ENCODE measurements at regions not wholly inside any gene's neighbourhood (a gene's known extent, or its start where the extent isn't known, plus 50 kb on each side); places are given as distances from the start of the nearest gene placed in this dataset.
"Not testable (repeated sequence)": the region's sequence is repeated elsewhere in the genome, so short reads cannot be mapped to it uniquely, and the experiment has no call there.

DNA sequence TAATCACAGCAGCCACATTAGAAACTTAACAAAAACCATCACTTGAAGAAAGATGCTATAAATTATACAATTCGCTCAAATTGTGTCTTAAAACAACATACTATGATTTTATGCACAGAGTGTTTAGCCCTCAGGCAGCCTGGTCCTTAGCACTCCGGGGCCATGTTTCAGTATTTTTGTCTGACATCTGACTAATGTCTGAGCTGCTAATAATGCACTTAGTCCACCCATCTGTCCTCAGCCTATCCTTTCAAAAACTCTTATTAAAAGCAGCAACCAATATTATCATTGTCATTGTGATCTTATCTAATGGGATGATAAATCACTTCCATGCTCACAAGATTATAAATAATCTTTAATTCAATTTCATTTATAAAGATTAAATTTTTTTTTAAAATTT, 602.7 kb upstream of the FOXG1 start:
- CTCF ChIA-PET, result no interaction called here
- intact Hi-C loops (cut with micrococcal nuclease; ENCODE audit: unreplicated experiment) (no loop called here), in situ Hi-C loops (cut with HindIII; ENCODE audit: low pct_unique_long_range_greater_than_20kb, low sequenced_read_pairs) (no loop called here)
- TF ChIP-seq, protein P1, sequence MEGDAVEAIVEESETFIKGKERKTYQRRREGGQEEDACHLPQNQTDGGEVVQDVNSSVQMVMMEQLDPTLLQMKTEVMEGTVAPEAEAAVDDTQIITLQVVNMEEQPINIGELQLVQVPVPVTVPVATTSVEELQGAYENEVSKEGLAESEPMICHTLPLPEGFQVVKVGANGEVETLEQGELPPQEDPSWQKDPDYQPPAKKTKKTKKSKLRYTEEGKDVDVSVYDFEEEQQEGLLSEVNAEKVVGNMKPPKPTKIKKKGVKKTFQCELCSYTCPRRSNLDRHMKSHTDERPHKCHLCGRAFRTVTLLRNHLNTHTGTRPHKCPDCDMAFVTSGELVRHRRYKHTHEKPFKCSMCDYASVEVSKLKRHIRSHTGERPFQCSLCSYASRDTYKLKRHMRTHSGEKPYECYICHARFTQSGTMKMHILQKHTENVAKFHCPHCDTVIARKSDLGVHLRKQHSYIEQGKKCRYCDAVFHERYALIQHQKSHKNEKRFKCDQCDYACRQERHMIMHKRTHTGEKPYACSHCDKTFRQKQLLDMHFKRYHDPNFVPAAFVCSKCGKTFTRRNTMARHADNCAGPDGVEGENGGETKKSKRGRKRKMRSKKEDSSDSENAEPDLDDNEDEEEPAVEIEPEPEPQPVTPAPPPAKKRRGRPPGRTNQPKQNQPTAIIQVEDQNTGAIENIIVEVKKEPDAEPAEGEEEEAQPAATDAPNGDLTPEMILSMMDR (IDR thresholded peaks at IDR 0.05), result no peak
- TF ChIP-seq, protein P2, sequence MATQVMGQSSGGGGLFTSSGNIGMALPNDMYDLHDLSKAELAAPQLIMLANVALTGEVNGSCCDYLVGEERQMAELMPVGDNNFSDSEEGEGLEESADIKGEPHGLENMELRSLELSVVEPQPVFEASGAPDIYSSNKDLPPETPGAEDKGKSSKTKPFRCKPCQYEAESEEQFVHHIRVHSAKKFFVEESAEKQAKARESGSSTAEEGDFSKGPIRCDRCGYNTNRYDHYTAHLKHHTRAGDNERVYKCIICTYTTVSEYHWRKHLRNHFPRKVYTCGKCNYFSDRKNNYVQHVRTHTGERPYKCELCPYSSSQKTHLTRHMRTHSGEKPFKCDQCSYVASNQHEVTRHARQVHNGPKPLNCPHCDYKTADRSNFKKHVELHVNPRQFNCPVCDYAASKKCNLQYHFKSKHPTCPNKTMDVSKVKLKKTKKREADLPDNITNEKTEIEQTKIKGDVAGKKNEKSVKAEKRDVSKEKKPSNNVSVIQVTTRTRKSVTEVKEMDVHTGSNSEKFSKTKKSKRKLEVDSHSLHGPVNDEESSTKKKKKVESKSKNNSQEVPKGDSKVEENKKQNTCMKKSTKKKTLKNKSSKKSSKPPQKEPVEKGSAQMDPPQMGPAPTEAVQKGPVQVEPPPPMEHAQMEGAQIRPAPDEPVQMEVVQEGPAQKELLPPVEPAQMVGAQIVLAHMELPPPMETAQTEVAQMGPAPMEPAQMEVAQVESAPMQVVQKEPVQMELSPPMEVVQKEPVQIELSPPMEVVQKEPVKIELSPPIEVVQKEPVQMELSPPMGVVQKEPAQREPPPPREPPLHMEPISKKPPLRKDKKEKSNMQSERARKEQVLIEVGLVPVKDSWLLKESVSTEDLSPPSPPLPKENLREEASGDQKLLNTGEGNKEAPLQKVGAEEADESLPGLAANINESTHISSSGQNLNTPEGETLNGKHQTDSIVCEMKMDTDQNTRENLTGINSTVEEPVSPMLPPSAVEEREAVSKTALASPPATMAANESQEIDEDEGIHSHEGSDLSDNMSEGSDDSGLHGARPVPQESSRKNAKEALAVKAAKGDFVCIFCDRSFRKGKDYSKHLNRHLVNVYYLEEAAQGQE (IDR thresholded peaks at IDR 0.05; ENCODE audit: insufficient read depth in 1 of 2, low read depth in 2 of 2, low read length in 1 of 2), result no peak
- TF ChIP-seq SIN3A (IDR thresholded peaks at IDR 0.05; ENCODE audit: borderline replicate concordance, insufficient read depth, low read depth, low read length), result no peak
- no peak for TF ChIP-seq POLR2AphosphoS5 (IDR thresholded peaks at IDR 0.05; ENCODE audit: low read depth, low read length)
- TF ChIP-seq TCF7L2 (IDR thresholded peaks at IDR 0.05; ENCODE audit: low read depth, low read length), result no peak
- Histone ChIP-seq H3K36me3 (ENCODE audit: control insufficient read depth, insufficient read depth, low read length) (no peaks in the 10 kb centered on the region), H3K27ac (ENCODE audit: low read length) (no peak overlapping the region), H3K4me1 (ENCODE audit: control insufficient read depth, insufficient read depth, low read length) (no peaks in the 10 kb centered on the region), H3K27me3 (ENCODE audit: control insufficient read depth, insufficient read depth, low read length) (no peaks in the 10 kb centered on the region), H3K9me3 (ENCODE audit: control insufficient read depth, insufficient read depth, low read depth, low read length) (no peaks in the 10 kb centered on the region), H3K4me3 (ENCODE audit: low read depth in 2 of 2, low read length in 2 of 2) (no peak overlapping the region)
- POLR2A ChIA-PET, result interaction anchor here (0.6 kb wide), 1 partner anchor 56 kb away, joined by 5 read pairs; no protein-coding TSS in a partner anchor
- DNase-seq (ENCODE audit: low read depth, low spot score), result no peak
- no peak for ATAC-seq
- no TSS peak for BruUV-seq (replicated peaks)

DNA sequence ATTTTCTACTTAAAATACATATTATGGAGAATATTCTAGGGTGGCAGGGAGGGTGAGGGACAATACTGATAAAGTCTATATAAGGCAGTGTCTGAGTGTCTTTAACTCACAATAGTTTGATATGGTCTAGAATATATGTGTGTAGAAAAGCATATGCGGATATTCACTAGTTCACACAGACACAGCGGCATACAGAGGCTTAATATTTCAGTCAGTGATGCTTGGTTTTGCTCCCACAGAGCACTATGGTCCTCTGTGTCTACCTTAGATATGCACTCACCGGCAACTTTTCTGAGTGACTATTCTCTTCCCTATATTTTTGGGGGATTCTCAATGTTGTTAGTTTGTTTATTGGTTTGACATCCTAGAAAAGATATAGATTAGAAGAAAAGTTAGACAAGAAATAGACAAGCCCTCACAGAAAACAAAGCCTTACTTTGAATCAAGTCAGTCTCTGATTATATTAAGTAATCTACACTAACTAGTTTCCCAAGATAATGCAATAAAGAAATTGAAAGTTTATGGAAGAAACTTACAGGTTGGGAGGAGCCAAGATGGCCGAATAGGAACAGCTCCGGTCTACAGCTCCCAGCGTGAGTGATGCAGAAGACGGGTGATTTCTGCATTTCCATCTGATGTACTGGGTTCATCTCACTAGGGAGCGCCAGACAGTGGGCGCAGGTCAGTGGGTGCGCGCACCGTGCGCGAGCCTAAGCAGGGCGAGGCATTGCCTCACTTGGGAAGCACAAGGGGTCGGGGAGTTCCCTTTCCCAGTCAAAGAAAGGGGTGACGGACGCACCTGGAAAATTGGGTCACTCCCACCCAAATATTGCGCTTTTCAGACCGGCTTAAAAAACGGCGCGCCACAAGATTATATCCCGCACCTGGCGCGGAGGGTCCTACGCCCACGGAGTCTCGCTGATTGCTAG, 578.4 kb upstream of the FOXG1 start:
- H3K4me3 ChIP-seq (ENCODE audit: low read depth in 2 of 2, low read length in 2 of 2); CTCF ChIA-PET; intact Hi-C loops (cut with micrococcal nuclease; ENCODE audit: unreplicated experiment); H3K36me3 ChIP-seq (ENCODE audit: control insufficient read depth, insufficient read depth, low read length); DNase-seq (ENCODE audit: low read depth, low spot score); H3K4me1 ChIP-seq (ENCODE audit: control insufficient read depth, insufficient read depth, low read length); ATAC-seq; in situ Hi-C loops (cut with HindIII; ENCODE audit: low pct_unique_long_range_greater_than_20kb, low sequenced_read_pairs); H3K27me3 ChIP-seq (ENCODE audit: control insufficient read depth, insufficient read depth, low read length); H3K9me3 ChIP-seq (ENCODE audit: control insufficient read depth, insufficient read depth, low read depth, low read length); BruUV-seq (replicated peaks); POLR2A ChIA-PET; H3K27ac ChIP-seq (ENCODE audit: low read length): not testable (repeated sequence)

DNA sequence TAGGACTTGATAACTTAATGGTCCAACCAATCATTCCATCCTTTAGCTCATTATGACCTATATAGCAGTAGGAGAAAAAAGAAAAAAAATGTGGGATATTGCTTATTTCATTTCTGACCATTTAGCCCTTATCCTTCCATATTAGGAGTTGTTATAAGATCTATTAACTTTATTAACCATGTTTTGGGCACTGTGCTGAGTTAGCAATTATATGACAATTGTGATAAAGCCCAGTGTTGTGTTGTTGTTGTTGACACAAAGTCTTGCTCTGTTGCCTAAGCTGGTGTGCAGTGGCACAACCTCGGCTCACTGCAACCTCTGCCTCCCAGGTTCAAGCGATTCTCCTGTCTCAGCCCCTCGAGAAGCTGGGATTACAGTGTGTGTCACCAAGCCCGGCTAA, 569.7 kb upstream of the FOXG1 start:
- no peak for TF ChIP-seq SIN3A (IDR thresholded peaks at IDR 0.05; ENCODE audit: borderline replicate concordance, insufficient read depth, low read depth, low read length)
- no peak for TF ChIP-seq POLR2AphosphoS5 (IDR thresholded peaks at IDR 0.05; ENCODE audit: low read depth, low read length)
- TF ChIP-seq, protein P1 (IDR thresholded peaks at IDR 0.05), result no peak
- no peak for TF ChIP-seq TCF7L2 (IDR thresholded peaks at IDR 0.05; ENCODE audit: low read depth, low read length)
- TF ChIP-seq, protein P2 (IDR thresholded peaks at IDR 0.05; ENCODE audit: insufficient read depth in 1 of 2, low read depth in 2 of 2, low read length in 1 of 2), result no peak
- no TSS peak for BruUV-seq (replicated peaks)
- Histone ChIP-seq H3K27me3 (ENCODE audit: control insufficient read depth, insufficient read depth, low read length) (no peaks in the 10 kb centered on the region), H3K9me3 (ENCODE audit: control insufficient read depth, insufficient read depth, low read depth, low read length) (no peaks in the 10 kb centered on the region), H3K36me3 (ENCODE audit: control insufficient read depth, insufficient read depth, low read length) (no peaks in the 10 kb centered on the region), H3K4me1 (ENCODE audit: control insufficient read depth, insufficient read depth, low read length) (no peaks in the 10 kb centered on the region), H3K27ac (ENCODE audit: low read length) (no peak overlapping the region), H3K4me3 (ENCODE audit: low read depth in 2 of 2, low read length in 2 of 2) (no peak overlapping the region)
- intact Hi-C loops (cut with micrococcal nuclease; ENCODE audit: unreplicated experiment) (no loop called here), in situ Hi-C loops (cut with HindIII; ENCODE audit: low pct_unique_long_range_greater_than_20kb, low sequenced_read_pairs) (no loop called here)
- ChIA-PET CTCF (no interaction called here), POLR2A (no interaction called here)
- DNase-seq (ENCODE audit: low read depth, low spot score), result no peak
- no peak for ATAC-seq
